ENCODE measurements at regions not wholly inside any gene's neighbourhood (a gene's known extent, or its start where the extent isn't known, plus 50 kb on each side); places are given as distances from the start of the nearest gene placed in this dataset.
A peak's percentile ranks its signal among the peaks of the same experiment; 100 is the strongest.

GRCh38 chr9:14366076-14366475 is 52.1 kb upstream of the NFIB start:
- no peak for TF ChIP-seq EZH2 (IDR thresholded peaks at IDR 0.05; ENCODE audit: insufficient read depth, low read length)
- TF ChIP-seq CTCF (IDR thresholded peaks at IDR 0.05; ENCODE audit: insufficient read depth, low read depth, low read length): no peak
- Mint-ChIP-seq H3K27me3 (ENCODE audit: low read depth, unreplicated experiment) (peaks cover 2% of the 10 kb centered on the region), H3K27ac (ENCODE audit: unreplicated experiment) (no peak overlapping the region), H3K9me3 (ENCODE audit: unreplicated experiment) (peaks cover 6% of the 10 kb centered on the region), H3K4me1 (ENCODE audit: low read depth, unreplicated experiment) (no peaks in the 10 kb centered on the region), H3K4me3 (ENCODE audit: unreplicated experiment) (no peak overlapping the region), H3K36me3 (ENCODE audit: low read depth, unreplicated experiment) (no peaks in the 10 kb centered on the region)
- peak overlapping the region; percentile 37 for H3K9ac ChIP-seq (ENCODE audit: low read length)
- peak overlapping the region; percentile 6 for H3K4me3 ChIP-seq (ENCODE audit: insufficient read depth, low read depth, low read length)
- peaks cover 14% of the 10 kb centered on the region for H3K4me1 ChIP-seq (ENCODE audit: insufficient read depth, low read length)
- H3K36me3 ChIP-seq (ENCODE audit: insufficient read depth, low read length): no peaks in the 10 kb centered on the region
- no peak overlapping the region for H2AFZ ChIP-seq (ENCODE audit: low read depth, low read length)
- peak; percentile 94 for DNase-seq (ENCODE audit: low read depth)
- peak overlapping the region; percentile 78 for H3K4me2 ChIP-seq (ENCODE audit: low read length)
- no peaks in the 10 kb centered on the region for H3K79me2 ChIP-seq (ENCODE audit: insufficient read depth, low read length)
- H3K27me3 ChIP-seq (ENCODE audit: insufficient read depth, low read length): peaks cover 2% of the 10 kb centered on the region
- H4K20me1 ChIP-seq (ENCODE audit: insufficient read depth, low read length): no peaks in the 10 kb centered on the region
- peak; percentile 68 for FAIRE-seq
- no peaks in the 10 kb centered on the region for H3K9me3 ChIP-seq (ENCODE audit: insufficient read depth, low read depth, low read length)
- H3K27ac ChIP-seq (ENCODE audit: low read depth, low read length): peak overlapping the region; percentile 78

GRCh38 chr9:14365670-14366069 is 51.7 kb upstream of the NFIB start:
- H3K4me2 ChIP-seq (ENCODE audit: low read length): peak overlapping the region; percentile 78
- Mint-ChIP-seq H3K4me1 (ENCODE audit: low read depth, unreplicated experiment) (no peaks in the 10 kb centered on the region), H3K27ac (ENCODE audit: unreplicated experiment) (no peak overlapping the region), H3K36me3 (ENCODE audit: low read depth, unreplicated experiment) (no peaks in the 10 kb centered on the region), H3K9me3 (ENCODE audit: unreplicated experiment) (peaks cover 6% of the 10 kb centered on the region), H3K4me3 (ENCODE audit: unreplicated experiment) (no peak overlapping the region), H3K27me3 (ENCODE audit: low read depth, unreplicated experiment) (peaks cover 2% of the 10 kb centered on the region)
- H3K27ac ChIP-seq (ENCODE audit: low read depth, low read length): peak overlapping the region; percentile 78
- no peak overlapping the region for H2AFZ ChIP-seq (ENCODE audit: low read depth, low read length)
- H4K20me1 ChIP-seq (ENCODE audit: insufficient read depth, low read length): no peaks in the 10 kb centered on the region
- TF ChIP-seq EZH2 (IDR thresholded peaks at IDR 0.05; ENCODE audit: insufficient read depth, low read length) (no peak), CTCF (IDR thresholded peaks at IDR 0.05; ENCODE audit: insufficient read depth, low read depth, low read length) (no peak)
- no peaks in the 10 kb centered on the region for H3K9me3 ChIP-seq (ENCODE audit: insufficient read depth, low read depth, low read length)
- no peaks in the 10 kb centered on the region for H3K79me2 ChIP-seq (ENCODE audit: insufficient read depth, low read length)
- peak overlapping the region; percentile 37 for H3K9ac ChIP-seq (ENCODE audit: low read length)
- peaks cover 14% of the 10 kb centered on the region for H3K4me1 ChIP-seq (ENCODE audit: insufficient read depth, low read length)
- DNase-seq (ENCODE audit: low read depth) (peak; percentile 65), FAIRE-seq (no peak)
- H3K36me3 ChIP-seq (ENCODE audit: insufficient read depth, low read length): no peaks in the 10 kb centered on the region
- H3K27me3 ChIP-seq (ENCODE audit: insufficient read depth, low read length): peaks cover 2% of the 10 kb centered on the region
- peak overlapping the region; percentile 6 for H3K4me3 ChIP-seq (ENCODE audit: insufficient read depth, low read depth, low read length)
